ENCODE measurements at regions not wholly inside any gene's neighbourhood (a gene's known extent, or its start where the extent isn't known, plus 50 kb on each side); places are given as distances from the start of the nearest gene placed in this dataset.

- no peak for DNase-seq (ENCODE audit: low read depth)
Observed at GRCh38 chr4:176843710-176844109, 51.0 kb upstream of the VEGFC start.

- DNase-seq (ENCODE audit: low read depth) = no peak
Observed at GRCh38 chr4:176844448-176844847, 51.7 kb upstream of the VEGFC start.

- DNase-seq (ENCODE audit: low read depth) = no peak
Observed at GRCh38 chr4:176845636-176846035, 52.9 kb upstream of the VEGFC start.

- DNase-seq (ENCODE audit: low read depth) = no peak
Observed at GRCh38 chr4:176849076-176849475, 56.4 kb upstream of the VEGFC start.

- DNase-seq (ENCODE audit: low read depth) = no peak
Observed at GRCh38 chr4:176850436-176850835, 57.7 kb upstream of the VEGFC start.

- DNase-seq (ENCODE audit: low read depth) = no peak
Observed at GRCh38 chr4:176856421-176856820, 63.7 kb upstream of the VEGFC start.

- DNase-seq (ENCODE audit: low read depth) = no peak
Observed at GRCh38 chr4:176858839-176859238, 66.1 kb upstream of the VEGFC start.

GRCh38 chr4:176864238-176864637 is 71.5 kb upstream of the VEGFC start:
- DNase-seq (ENCODE audit: low read depth) = no peak

GRCh38 chr4:176868676-176869075 is 76.0 kb upstream of the VEGFC start:
- DNase-seq (ENCODE audit: low read depth) = no peak

- no peak for DNase-seq (ENCODE audit: low read depth)
Observed at GRCh38 chr4:176872461-176872860, 79.7 kb upstream of the VEGFC start.

- DNase-seq (ENCODE audit: low read depth) = no peak
Observed at GRCh38 chr4:176874721-176875445, 82.2 kb upstream of the VEGFC start.

- DNase-seq (ENCODE audit: low read depth) = no peak
Observed at GRCh38 chr4:176875446-176875930, 82.8 kb upstream of the VEGFC start.

- DNase-seq (ENCODE audit: low read depth) = no peak
Observed at GRCh38 chr4:176879380-176880116, 86.8 kb upstream of the VEGFC start.

GRCh38 chr4:176882206-176882605 is 89.5 kb upstream of the VEGFC start:
- no peak for DNase-seq (ENCODE audit: low read depth)

GRCh38 chr4:176883108-176883550 is 90.4 kb upstream of the VEGFC start:
- no peak for DNase-seq (ENCODE audit: low read depth)

- no peak for DNase-seq (ENCODE audit: low read depth)
Observed at GRCh38 chr4:176883681-176884418, 91.1 kb upstream of the VEGFC start.

- no peak for DNase-seq (ENCODE audit: low read depth)
Observed at GRCh38 chr4:176885224-176885623, 92.5 kb upstream of the VEGFC start.

- no peak for DNase-seq (ENCODE audit: low read depth)
Observed at GRCh38 chr4:176886135-176886534, 93.4 kb upstream of the VEGFC start.

- DNase-seq (ENCODE audit: low read depth) = no peak
Observed at GRCh38 chr4:176889776-176890175, 97.1 kb upstream of the VEGFC start.

GRCh38 chr4:176894498-176894897 is 101.8 kb upstream of the VEGFC start:
- DNase-seq (ENCODE audit: low read depth) = no peak

GRCh38 chr4:176896211-176896610 is 103.5 kb upstream of the VEGFC start:
- no peak for DNase-seq (ENCODE audit: low read depth)

GRCh38 chr4:176897226-176897625 is 104.5 kb upstream of the VEGFC start:
- DNase-seq (ENCODE audit: low read depth) = no peak

- no peak for DNase-seq (ENCODE audit: low read depth)
Observed at GRCh38 chr4:176898791-176899190, 106.1 kb upstream of the VEGFC start.
